HepG2 (cell line): ENCODE measurements at regions not wholly inside any gene's neighbourhood (a gene's known extent, or its start where the extent isn't known, plus 50 kb on each side); places are given as distances from the start of the nearest gene placed in this dataset.

Experiments used
- ATAC-seq: fragments of 200-7000 bp; cut with Tn5 transposase; 3 replicates; pipeline ENCODE4 v1.9.1; 2020; ENCODE audit warnings: mild to moderate bottlenecking, moderate library complexity
- BruUV-seq: library from RNA; stranded (reverse); fragments of 400-500 nt; replicated peaks from 2 replicates; lab custom pipeline; 2021; lab: Mats Ljungman, UMichigan
- CTCF ChIA-PET: fragments of 300-600 bp; formaldehyde crosslinking; extraction: SDS; loops from one replicate; lab custom pipeline; 2021; ENCODE audit warnings: low total read pairs, inconsistent platforms, low intra/inter-chr PET ratio; lab: Yijun Ruan, JAX
- POLR2A ChIA-PET: fragments of 350-600 bp; sonication (Branson Sonifier 250); formaldehyde crosslinking; loops from one replicate; lab custom pipeline; 2020; ENCODE audit warnings: antibody characterized with exemption, inconsistent platforms; lab: Yijun Ruan, JAX
- DNase-seq: peaks from one replicate; pipeline ENCODE4 v3.0.0-alpha.2; 2015; ENCODE audit warnings: low spot score
- FAIRE-seq: peaks from 3 replicates; lab custom pipeline; 2011; peaks lifted over from hg19 to GRCh38; lab: Jason Lieb, UNC
- H2AFZ ChIP-seq: one replicate; pipeline ENCODE4 v1.6.1; 2011; ENCODE audit warnings: low read length, inconsistent platforms
- H3K27ac ChIP-seq: fragments of 300-600 bp; 3 replicates; pipeline ENCODE4 v1.8.0; 2011; ENCODE audit warnings: mixed run types, mild to moderate bottlenecking, mixed read lengths, low read length, inconsistent platforms; ENCODE audit not compliant: insufficient read depth; ENCODE audit errors: extremely low read length
- H3K27me3 ChIP-seq, 2 experiments: fragments of 200-600 bp in 1 of 2; 2 replicates in 1 of 2; 3 replicates in 1 of 2; pipeline versions ENCODE4 v1.6.0 to v1.8.0; 2011; ENCODE audit warnings: low read length in 2 of 2, mild to moderate bottlenecking in 2 of 2, moderate library complexity in 2 of 2, inconsistent platforms in 1 of 2; ENCODE audit not compliant: insufficient read depth in 2 of 2, control insufficient read depth in 1 of 2
- H3K36me3 ChIP-seq, 2 experiments: fragments of 200-600 bp in 1 of 2; replicated peaks in 1 of 2; 2 replicates in 1 of 2; 3 replicates in 1 of 2; pipeline versions ENCODE4 v1.5.1 to v1.8.0; 2011; ENCODE audit warnings: low read length in 2 of 2, inconsistent platforms in 1 of 2; ENCODE audit not compliant: insufficient read depth in 2 of 2, control insufficient read depth in 1 of 2
- H3K4me1 ChIP-seq: 2 replicates; pipeline ENCODE4 v1.5.1; 2012; ENCODE audit warnings: low read length, inconsistent platforms; ENCODE audit not compliant: insufficient read depth
- H3K4me2 ChIP-seq: 2 replicates; pipeline ENCODE4 v1.6.0; 2011; ENCODE audit warnings: low read depth, low read length, inconsistent platforms
- H3K4me3 ChIP-seq, 3 experiments: fragments of 200-600 bp in 1 of 3; sonication (generic), shearing (Covaris generic) in 1 of 3; replicated peaks in 1 of 3; 2 replicates each; pipeline ENCODE4 v1.5.1; 2011 to 2016; ENCODE audit warnings: low read length in 3 of 3, inconsistent platforms in 2 of 3, low read depth in 2 of 3, mild to moderate bottlenecking in 2 of 3, control low read depth in 1 of 3, mixed read lengths in 1 of 3; ENCODE audit not compliant: insufficient read depth in 1 of 3
- H3K79me2 ChIP-seq: one replicate; pipeline ENCODE4 v1.6.1; 2011; ENCODE audit warnings: low read length, inconsistent platforms; ENCODE audit not compliant: insufficient read depth
- H3K9ac ChIP-seq: 2 replicates; pipeline ENCODE4 v1.6.0; 2011; ENCODE audit warnings: mild to moderate bottlenecking, low read depth, low read length, inconsistent platforms; ENCODE audit not compliant: insufficient read depth
- H3K9me3 ChIP-seq: 2 replicates; pipeline ENCODE4 v1.5.1; 2012; ENCODE audit warnings: mild to moderate bottlenecking, low read length
- H4K20me1 ChIP-seq: 2 replicates; pipeline ENCODE4 v1.6.0; 2011; ENCODE audit warnings: inconsistent platforms, mild to moderate bottlenecking, low read length, moderate library complexity; ENCODE audit not compliant: insufficient read depth
- CC2D1A ChIP-seq: sonication (generic); formaldehyde crosslinking; IDR thresholded peaks from 2 replicates; pipeline ENCODE4 v1.8.1; 2023; ENCODE audit warnings: mild to moderate bottlenecking, missing genetic modification reagents
- HNF1B ChIP-seq: sonication (generic); formaldehyde crosslinking; IDR thresholded peaks from 2 replicates; pipeline ENCODE4 v1.5.1; 2020; ENCODE audit warnings: mild to moderate bottlenecking, moderate library complexity, missing genetic modification reagents
- HOXA5 ChIP-seq: sonication (generic); formaldehyde crosslinking; IDR thresholded peaks from 2 replicates; pipeline ENCODE4 v1.4.0; 2020; ENCODE audit warnings: missing genetic modification reagents
- MAFK ChIP-seq, 2 experiments: IDR thresholded peaks in 1 of 2; conservative IDR thresholded peaks in 1 of 2; 2 replicates each; pipeline ENCODE4 v1.6.1; 2011; ENCODE audit warnings: improper control_type of control experiment in 2 of 2, low read length in 2 of 2
- MATR3 ChIP-seq: sonication (generic); formaldehyde crosslinking; IDR thresholded peaks from 2 replicates; pipeline ENCODE4 v1.4.0; 2020; ENCODE audit warnings: missing genetic modification reagents
- SP140L ChIP-seq: sonication (generic); formaldehyde crosslinking; IDR thresholded peaks from 2 replicates; pipeline ENCODE4 v1.4.0; 2020; ENCODE audit warnings: missing genetic modification reagents, borderline replicate concordance
- YEATS4 ChIP-seq: sonication (generic); formaldehyde crosslinking; IDR thresholded peaks from 2 replicates; pipeline ENCODE4 v1.4.0; 2020; ENCODE audit warnings: missing genetic modification reagents, borderline replicate concordance
- ZFX ChIP-seq: sonication (generic); formaldehyde crosslinking; IDR thresholded peaks from 2 replicates; pipeline ENCODE4 v1.4.0; 2020; ENCODE audit warnings: mild to moderate bottlenecking, low read depth, missing genetic modification reagents, moderate library complexity
- ZNF142 ChIP-seq: sonication (generic); formaldehyde crosslinking; IDR thresholded peaks from 2 replicates; pipeline ENCODE4 v1.4.0; 2020; ENCODE audit warnings: missing genetic modification reagents
- ZNF224 ChIP-seq: sonication (generic); formaldehyde crosslinking; IDR thresholded peaks from 2 replicates; pipeline ENCODE4 v1.5.0; 2020; ENCODE audit warnings: mild to moderate bottlenecking, missing genetic modification reagents
- ZNF274 ChIP-seq: sonication (generic); formaldehyde crosslinking; IDR thresholded peaks from 2 replicates; pipeline ENCODE4 v1.5.1; 2020; ENCODE audit warnings: mild to moderate bottlenecking, missing genetic modification reagents
- ZNF296 ChIP-seq: sonication (generic); formaldehyde crosslinking; conservative IDR thresholded peaks from 2 replicates; pipeline ENCODE4 v1.5.0; 2020; ENCODE audit warnings: mild to moderate bottlenecking, missing genetic modification reagents
- ZSCAN30 ChIP-seq: sonication (generic); formaldehyde crosslinking; IDR thresholded peaks from 2 replicates; pipeline ENCODE4 v1.5.0; 2020; ENCODE audit warnings: mild to moderate bottlenecking, missing genetic modification reagents
- WGBS: methylation state at CpG from one replicate; pipeline ENCODE4 v1.1.6; 2017; ENCODE audit warnings: low lambda C conversion rate; 5-methylcytosine and 5-hydroxymethylcytosine counted together
- in situ Hi-C: cut with HindIII; loops from 2 replicates; pipeline ENCODE4 v1.10.0; 2017; ENCODE audit warnings: low pct_unique_long_range_greater_than_20kb; ENCODE audit not compliant: extremely low pct_ligation_motif_present
- intact Hi-C: fragments of 100-400 bp; cut with micrococcal nuclease; formaldehyde crosslinking; loops from one replicate; pipeline ENCODE4 v1.10.0; 2022; ENCODE audit not compliant: unreplicated experiment

GRCh38 chr1:222256058-222256457, 291.8 kb downstream of the HHIPL2 start:
- ChIA-PET CTCF (no interaction called here), POLR2A (no interaction called here)
- no peak overlapping the region for H3K4me2 ChIP-seq
- H3K4me1 ChIP-seq, result no peaks in the 10 kb centered on the region
- WGBS, result 0% methylated on average over 1 of the region's 1 CpG
- intact Hi-C loops (no loop called here), in situ Hi-C loops (no loop called here)
- H3K79me2 ChIP-seq, result no peaks in the 10 kb centered on the region
- H3K36me3 ChIP-seq, result no peaks in the 10 kb centered on the region
- no peak for FAIRE-seq
- H3K27ac ChIP-seq, result no peak overlapping the region
- H3K9ac ChIP-seq, result no peak overlapping the region
- H3K9me3 ChIP-seq, result no peaks in the 10 kb centered on the region
- no peak overlapping the region for H3K4me3 ChIP-seq
- no peak for TF ChIP-seq ZNF224
- peak in 1 of 2 experiments; percentile 63; a peak in 2 of 4 replicates for TF ChIP-seq MAFK (conservative IDR thresholded peaks at IDR 0.05 in 1 of 2, IDR thresholded peaks at IDR 0.05 in 1 of 2; ENCODE audit: low read length in 2 of 2)
- TF ChIP-seq, all 625 proteins: peak for 1
- H4K20me1 ChIP-seq, result no peaks in the 10 kb centered on the region
- no peaks in the 10 kb centered on the region for H3K27me3 ChIP-seq
- ATAC-seq (no peak), DNase-seq (no peak)
- BruUV-seq, result no TSS peak
- H2AFZ ChIP-seq, result no peak overlapping the region

GRCh38 chr1:222252788-222253187, 295.1 kb downstream of the HHIPL2 start:
- ChIA-PET CTCF (no interaction called here), POLR2A (no interaction called here)
- intact Hi-C loops, result no loop called here
- in situ Hi-C loops, result no loop called here
- no peaks in the 10 kb centered on the region for H3K27me3 ChIP-seq
- H3K4me3 ChIP-seq, result no peak overlapping the region
- H3K9me3 ChIP-seq, result no peaks in the 10 kb centered on the region
- H3K27ac ChIP-seq, result no peak overlapping the region
- H3K9ac ChIP-seq, result no peak overlapping the region
- H3K4me1 ChIP-seq, result no peaks in the 10 kb centered on the region
- no peaks in the 10 kb centered on the region for H3K36me3 ChIP-seq
- ATAC-seq, result no peak
- WGBS, result 13% methylated on average over 3 of the region's 4 CpGs
- no TSS peak for BruUV-seq
- H2AFZ ChIP-seq, result no peak overlapping the region
- no peaks in the 10 kb centered on the region for H3K79me2 ChIP-seq
- DNase-seq, result no peak
- no peaks in the 10 kb centered on the region for H4K20me1 ChIP-seq
- no peak for FAIRE-seq
- no peak overlapping the region for H3K4me2 ChIP-seq
- TF ChIP-seq ZNF296 (CRISPR knock-in tag) (no peak), HOXA5 (no peak), MATR3 (CRISPR knock-in tag) (no peak), SP140L (CRISPR knock-in tag) (no peak), CC2D1A (no peak), ZNF274 (no peak), ZSCAN30 (CRISPR knock-in tag) (no peak), HNF1B (no peak), ZNF142 (no peak), ZFX (CRISPR knock-in tag) (no peak), YEATS4 (no peak)
